HUDEP-2 (cell line): ENCODE measurements at regions not wholly inside any gene's neighbourhood (a gene's known extent, or its start where the extent isn't known, plus 50 kb on each side); places are given as distances from the start of the nearest gene placed in this dataset.

ENCODE experiments used
- DNase-seq, 76 experiments: peaks; one replicate each; lab custom pipeline; 2025; ENCODE audit not compliant: unreplicated experiment in 76 of 76; lab: John Stamatoyannopoulos, UW

DNA sequence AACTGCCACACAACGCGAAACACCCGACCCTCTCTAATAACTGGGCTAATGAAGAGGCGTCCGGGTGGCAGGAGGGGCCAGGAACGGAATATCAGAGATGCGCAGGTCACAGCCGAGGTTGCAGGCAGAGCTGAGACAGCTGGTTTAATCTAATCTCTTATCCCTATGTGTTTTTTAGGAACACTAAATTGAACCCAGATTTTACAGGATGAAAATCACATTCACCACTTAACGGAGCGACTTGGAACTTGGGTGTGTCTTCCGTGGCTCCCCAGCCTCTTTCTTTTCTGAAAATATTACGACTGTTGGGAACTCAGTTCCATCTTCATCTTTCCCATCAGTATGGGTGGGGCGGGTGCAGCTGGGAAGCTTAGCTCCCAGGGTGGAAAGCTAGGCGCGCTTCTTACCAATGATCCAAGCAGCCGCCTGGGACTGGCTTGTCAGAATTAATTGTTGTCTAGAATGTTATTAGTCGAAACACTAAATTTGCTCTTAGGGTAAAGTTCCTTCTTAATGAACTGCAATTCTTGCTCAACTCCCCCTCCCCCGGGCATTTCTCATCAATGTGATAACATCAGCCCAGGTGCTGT is 92.5 kb downstream of the IRX2 start:
- DNase-seq, result no peak

DNA sequence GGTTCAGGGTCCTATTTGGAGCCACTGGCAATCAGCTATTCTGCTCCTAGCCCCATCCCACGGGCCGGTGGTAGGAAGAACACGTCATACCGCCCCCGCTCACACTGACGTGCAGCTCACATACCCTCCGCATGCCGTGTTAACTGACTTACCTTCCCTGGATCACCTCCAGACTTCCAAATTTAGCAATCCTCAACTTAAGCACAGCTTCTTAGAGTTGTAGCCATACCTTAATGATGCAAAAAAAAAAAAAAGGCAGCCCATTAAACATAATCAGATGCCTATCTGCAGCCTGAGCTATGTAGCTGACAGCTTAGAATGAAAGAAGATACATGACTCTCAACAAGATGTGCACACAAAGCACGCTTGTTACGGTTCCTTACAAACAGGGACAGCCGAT is 93.0 kb downstream of the IRX2 start:
- DNase-seq, result no peak

DNA sequence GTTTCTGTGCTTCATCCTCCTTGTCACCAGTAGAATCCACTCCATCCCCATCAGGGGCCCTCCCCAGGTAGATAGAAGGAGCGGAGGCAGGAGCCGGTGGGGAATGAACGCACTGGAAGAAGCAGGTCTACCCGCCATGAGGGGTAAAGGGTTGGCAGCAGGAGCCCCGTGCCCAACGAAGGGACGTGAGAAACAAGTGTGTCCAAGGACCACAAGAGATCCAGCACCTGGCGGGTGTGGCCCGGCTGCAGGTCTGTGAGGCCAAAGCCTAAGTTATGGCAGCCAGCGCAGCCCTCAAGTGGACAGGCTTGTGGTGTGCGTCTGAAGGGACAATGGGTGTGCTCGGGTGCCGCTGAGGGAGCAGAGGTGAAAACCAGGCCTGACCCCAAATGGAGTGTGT is 94.3 kb downstream of the IRX2 start:
- no peak for DNase-seq

- DNase-seq, result no peak
These were observed 95.3 kb downstream of the IRX2 start for GRCh38 chr5:2656206-2656605.

- no peak for DNase-seq
These were observed 97.5 kb downstream of the IRX2 start for GRCh38 chr5:2653991-2654390.

GRCh38 chr5:2651116-2651515 is 100.4 kb downstream of the IRX2 start:
- no peak for DNase-seq

DNA sequence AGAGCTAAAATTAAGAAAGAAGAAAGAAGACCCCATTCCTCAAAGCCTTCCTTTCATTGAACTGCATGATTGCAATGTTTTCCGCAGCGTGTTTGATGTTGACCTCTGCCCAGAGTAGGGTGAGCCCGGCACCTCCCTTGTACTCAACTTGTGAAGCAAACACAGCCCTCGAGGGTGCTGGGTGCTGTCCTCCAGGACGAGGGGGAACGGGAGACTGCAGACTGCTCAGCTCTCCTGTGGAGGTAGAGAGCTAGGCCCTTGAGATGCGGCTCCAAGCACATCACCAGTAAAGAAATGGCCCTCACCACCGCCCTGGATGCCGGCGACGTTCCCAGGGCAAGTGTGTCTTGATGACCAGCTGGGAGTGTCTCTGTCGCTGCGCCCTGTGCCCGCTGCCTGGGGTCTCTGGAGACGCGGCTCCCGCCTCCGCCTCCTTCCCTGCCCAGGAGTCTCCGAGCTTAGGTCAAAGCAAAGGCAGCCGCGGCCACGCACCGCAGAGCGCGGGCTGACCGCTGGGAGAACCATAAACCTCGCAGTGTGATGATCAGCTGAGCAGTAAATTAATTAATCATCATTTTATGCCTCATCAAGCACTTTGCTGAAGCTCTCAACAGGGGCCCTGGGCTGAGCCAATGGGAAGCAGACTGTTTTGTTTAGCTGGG is 108.7 kb downstream of the IRX2 start:
- DNase-seq, result no peak

- DNase-seq, result no peak
These were observed 110.8 kb downstream of the IRX2 start for GRCh38 chr5:2640717-2641116.

GRCh38 chr5:2639425-2639824 is 112.1 kb downstream of the IRX2 start:
- DNase-seq, result no peak

DNA sequence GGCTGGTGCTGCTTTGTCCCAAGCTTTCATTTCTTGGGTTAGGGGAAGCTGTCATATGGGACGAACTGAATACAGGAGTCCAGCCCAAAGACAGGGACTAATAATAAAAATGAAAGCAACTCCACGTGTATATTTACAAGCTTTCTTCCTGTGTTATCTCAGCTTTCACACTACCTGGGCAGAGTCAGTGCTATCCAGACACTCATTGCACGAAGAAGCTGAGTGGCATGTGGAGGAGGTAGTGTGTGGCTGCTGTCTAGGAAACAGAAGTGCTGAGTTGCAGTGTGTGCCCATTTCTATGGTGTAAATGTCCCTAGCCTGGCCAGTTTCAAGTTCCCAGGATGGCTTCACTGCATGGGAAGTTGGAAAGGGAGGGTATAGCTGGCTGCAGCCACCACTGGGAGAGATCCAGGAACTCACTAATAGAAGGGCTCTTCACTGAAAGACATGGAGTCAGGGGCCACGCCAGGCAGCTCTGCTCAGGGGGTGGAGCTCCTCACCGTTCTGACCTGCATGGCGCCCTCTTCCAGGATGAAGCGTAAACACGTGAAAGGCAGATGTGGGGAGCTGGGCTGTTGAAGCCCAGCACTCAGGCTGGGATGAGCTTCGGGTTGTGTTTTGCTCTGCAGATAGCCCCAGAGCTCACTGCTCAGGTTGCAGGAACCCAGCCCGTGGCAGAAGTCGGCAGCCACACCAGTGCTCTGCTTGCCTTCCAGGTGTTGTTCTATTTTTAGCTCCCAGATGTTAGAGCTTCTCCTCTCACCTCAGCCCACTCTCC is 116.9 kb downstream of the IRX2 start:
- DNase-seq, result no peak

DNA sequence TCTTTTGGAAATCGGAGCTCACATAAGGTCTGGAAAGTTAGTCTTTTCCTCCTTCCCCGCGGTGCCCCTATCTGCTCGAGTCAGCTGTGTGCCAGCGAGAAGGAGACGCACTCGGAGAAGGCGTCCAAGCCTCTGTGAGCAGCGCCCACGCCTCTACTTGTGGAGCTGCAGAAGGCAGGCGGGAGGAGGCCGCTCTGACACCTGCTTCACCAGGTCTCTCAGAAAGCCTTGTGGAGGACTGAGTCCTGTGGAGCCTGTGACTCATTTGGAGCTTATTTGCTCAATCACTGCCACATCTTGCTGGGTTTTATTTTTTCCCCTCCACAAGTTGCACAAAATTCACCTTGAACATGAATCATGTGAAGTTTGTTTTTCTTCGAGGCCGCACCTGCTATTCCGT is 117.5 kb downstream of the IRX2 start:
- DNase-seq, result no peak

DNA sequence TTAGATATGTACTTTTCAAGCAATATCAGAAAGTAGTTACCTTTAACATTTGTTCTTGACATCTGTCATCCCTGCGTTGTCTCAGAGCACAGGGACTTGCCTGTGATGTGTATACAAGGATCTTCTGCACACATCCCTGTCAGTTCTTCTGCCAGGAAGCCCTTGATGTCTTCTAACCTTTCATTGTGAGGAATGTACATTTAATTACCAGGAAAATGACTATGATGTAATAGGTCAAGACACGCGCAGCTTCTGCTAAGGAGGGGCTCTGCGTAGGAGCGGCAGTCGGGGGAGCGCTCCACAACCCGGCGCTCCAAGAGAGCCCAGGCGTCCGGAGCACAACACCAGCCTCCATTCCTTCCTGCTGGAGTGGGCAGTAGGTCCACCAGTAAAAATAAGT is 119.7 kb downstream of the IRX2 start:
- no peak for DNase-seq

- DNase-seq, result no peak
These were observed 122.4 kb downstream of the IRX2 start for GRCh38 chr5:2629045-2629444.

DNA sequence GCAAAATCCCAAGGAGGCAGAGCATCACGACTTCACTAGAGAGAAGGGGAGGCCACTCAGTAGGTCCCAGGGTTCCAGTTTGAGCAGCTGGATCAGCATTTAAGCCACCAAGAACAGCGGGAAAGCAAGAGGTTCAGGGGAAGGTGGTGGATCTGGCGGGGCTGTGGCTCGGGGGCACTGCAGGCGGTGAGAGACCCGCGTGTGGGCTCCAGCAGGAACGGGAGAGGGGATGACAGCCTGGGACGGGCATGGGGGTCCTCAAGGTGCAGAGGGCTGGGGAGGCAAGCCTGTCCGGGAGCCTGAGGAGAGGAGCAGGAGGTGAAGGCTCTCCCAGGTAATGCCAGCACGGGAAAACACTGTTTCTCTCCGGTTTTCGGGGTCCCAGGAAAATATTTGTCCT is 123.6 kb downstream of the IRX2 start:
- DNase-seq, result no peak

DNA sequence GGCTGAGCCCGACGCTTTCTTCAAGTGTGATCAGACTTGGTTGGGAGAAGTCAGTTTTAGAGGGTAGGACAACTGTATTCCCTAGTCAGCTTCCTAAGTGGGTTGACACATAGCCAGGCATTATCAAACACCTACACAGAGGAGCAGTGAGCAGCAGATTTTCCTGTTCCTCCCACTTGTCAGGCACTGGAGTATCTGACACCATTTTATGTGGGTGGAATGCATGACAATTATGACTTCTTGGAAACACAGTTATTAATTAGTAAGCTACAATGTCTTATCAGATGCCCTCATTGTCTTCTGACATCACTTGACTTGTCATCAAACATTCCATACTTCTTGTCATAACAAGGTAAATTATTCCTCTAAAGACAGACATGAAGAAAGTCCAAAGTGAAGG is 124.9 kb downstream of the IRX2 start:
- DNase-seq, result no peak

- DNase-seq, result no peak
These were observed 128.6 kb downstream of the IRX2 start for GRCh38 chr5:2622866-2623265.

- no peak for DNase-seq
These were observed 129.8 kb downstream of the IRX2 start for GRCh38 chr5:2621631-2622030.

- DNase-seq, result no peak
These were observed 132.3 kb downstream of the IRX2 start for GRCh38 chr5:2619216-2619615.

DNA sequence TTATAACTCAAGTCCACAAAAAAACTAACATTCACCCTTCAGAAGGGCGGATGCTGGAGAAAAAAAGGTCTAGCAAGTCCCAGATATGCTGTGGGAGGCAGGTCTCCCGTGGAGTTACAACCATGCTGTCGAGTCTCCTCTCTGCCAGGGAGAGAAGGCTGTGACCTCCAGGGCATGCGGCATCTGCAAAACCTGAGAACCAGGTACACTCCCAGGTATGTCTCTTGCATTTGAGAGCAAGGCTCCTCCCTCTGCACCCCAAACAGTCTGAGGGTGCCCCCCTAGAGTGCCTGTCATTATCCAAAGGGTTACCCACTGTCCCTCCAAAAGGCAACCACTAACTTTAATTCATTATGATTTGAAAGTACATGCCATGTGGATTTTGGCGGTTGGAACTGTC is 134.0 kb downstream of the IRX2 start:
- no peak for DNase-seq

DNA sequence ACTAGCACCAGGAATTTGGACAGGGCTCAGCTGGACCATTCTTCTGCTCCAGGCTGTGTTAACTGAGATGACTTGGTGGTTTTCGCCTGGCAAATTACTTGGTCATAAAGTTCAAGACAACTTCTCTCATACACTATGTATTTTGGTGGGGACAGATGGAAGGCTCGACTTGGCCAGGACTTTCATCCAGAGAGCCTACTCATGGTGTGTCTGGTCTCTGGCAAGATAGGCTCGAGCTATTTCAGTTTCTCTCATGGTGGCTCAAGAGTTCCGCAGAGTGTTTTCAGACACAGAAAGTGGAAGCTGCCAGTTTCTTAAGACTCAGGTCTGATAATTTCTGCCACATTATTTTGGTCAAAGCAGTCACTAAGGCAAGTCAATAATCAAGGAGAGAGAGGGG is 135.6 kb downstream of the IRX2 start:
- DNase-seq, result no peak

GRCh38 chr5:2614571-2614970 is 136.9 kb downstream of the IRX2 start:
- DNase-seq, result no peak

DNA sequence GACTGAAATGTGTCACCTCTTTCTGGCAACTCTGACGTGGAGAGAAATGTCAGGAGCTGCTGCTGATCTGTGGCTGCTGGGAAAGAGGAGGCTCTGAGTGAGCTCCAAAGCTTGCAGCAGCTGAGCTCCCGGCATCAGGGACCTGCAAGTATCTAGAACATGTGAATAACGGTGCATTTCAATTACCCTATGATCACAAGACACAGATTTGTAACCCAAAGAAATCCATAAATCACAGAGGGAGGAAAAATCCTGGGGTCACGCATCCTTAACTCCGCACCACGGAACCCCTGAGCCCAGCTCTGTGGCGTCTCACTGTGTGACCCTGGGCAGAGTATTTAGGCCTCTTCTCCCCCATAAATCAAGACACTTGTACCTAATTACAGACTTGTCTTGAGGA is 139.8 kb downstream of the IRX2 start:
- no peak for DNase-seq
